Neuronal stem cell (in vitro differentiated cells): ENCODE measurements at regions not wholly inside any gene's neighbourhood (a gene's known extent, or its start where the extent isn't known, plus 50 kb on each side); places are given as distances from the start of the nearest gene placed in this dataset.

ENCODE experiments used
- DNase-seq: peaks from one replicate; pipeline ENCODE4 v3.0.0-alpha.2; 2013; ENCODE audit warnings: low spot score
- H2AFZ ChIP-seq: one replicate; pipeline ENCODE4 v1.6.1; 2013; ENCODE audit warnings: mild to moderate bottlenecking, low read length, inconsistent platforms
- H2AK5ac ChIP-seq: 2 replicates; pipeline ENCODE4 v1.6.1; 2013; ENCODE audit warnings: low read depth, mild to moderate bottlenecking, inconsistent platforms, low read length, moderate library complexity, mixed read lengths
- H2BK120ac ChIP-seq: 2 replicates; pipeline ENCODE4 v1.6.1; 2013; ENCODE audit warnings: low read depth, mild to moderate bottlenecking, inconsistent platforms, low read length, moderate library complexity, mixed read lengths
- H2BK12ac ChIP-seq: one replicate; pipeline ENCODE4 v1.6.1; 2013; ENCODE audit warnings: low read length, inconsistent platforms
- H2BK15ac ChIP-seq: 2 replicates; pipeline ENCODE4 v1.6.1; 2013; ENCODE audit warnings: mild to moderate bottlenecking, low read length, inconsistent platforms, mixed read lengths
- H2BK5ac ChIP-seq: one replicate; pipeline ENCODE4 v1.6.1; 2013; ENCODE audit warnings: inconsistent platforms, mild to moderate bottlenecking, low read length, moderate library complexity
- H3K14ac ChIP-seq: one replicate; pipeline ENCODE4 v1.6.1; 2013; ENCODE audit warnings: low read length, inconsistent platforms
- H3K18ac ChIP-seq: 2 replicates; pipeline ENCODE4 v1.6.1; 2013; ENCODE audit warnings: low read length, inconsistent platforms
- H3K23ac ChIP-seq: 2 replicates; pipeline ENCODE4 v1.6.1; 2013; ENCODE audit warnings: low read depth, mild to moderate bottlenecking, mixed read lengths, low read length, inconsistent platforms; ENCODE audit not compliant: poor library complexity
- H3K27ac ChIP-seq: replicated peaks from 3 replicates; pipeline ENCODE4 v1.5.1; 2013; ENCODE audit warnings: low read length, inconsistent platforms
- H3K27me3 ChIP-seq, 3 experiments: 2 replicates each; pipeline ENCODE4 v1.6.1; 2013; ENCODE audit warnings: low read length in 3 of 3, mild to moderate bottlenecking in 2 of 3, inconsistent platforms in 1 of 3, low read depth in 1 of 3, mixed read lengths in 1 of 3, moderate library complexity in 1 of 3; ENCODE audit not compliant: control insufficient read depth in 3 of 3, insufficient read depth in 3 of 3
- H3K36me3 ChIP-seq, 2 donors: replicated peaks in 1 of 2; 2 replicates each; pipeline ENCODE4 v1.6.1; 2013; ENCODE audit warnings: low read length in 2 of 2; ENCODE audit not compliant: control insufficient read depth in 2 of 2, insufficient read depth in 2 of 2
- H3K4ac ChIP-seq: 2 replicates; pipeline ENCODE4 v1.6.1; 2013; ENCODE audit warnings: inconsistent platforms, mild to moderate bottlenecking, low read length, moderate library complexity
- H3K4me1 ChIP-seq, 2 donors: 1 replicate in 1 of 2; 2 replicates in 1 of 2; pipeline ENCODE4 v1.6.1; 2013; ENCODE audit warnings: low read length in 2 of 2, low read depth in 1 of 2; ENCODE audit not compliant: control insufficient read depth in 2 of 2, insufficient read depth in 1 of 2
- H3K4me2 ChIP-seq: one replicate; pipeline ENCODE4 v1.6.1; 2013; ENCODE audit warnings: mild to moderate bottlenecking, low read length, inconsistent platforms; ENCODE audit not compliant: insufficient read depth, poor library complexity, severe bottlenecking
- H3K4me3 ChIP-seq, 2 donors: 2 replicates each; pipeline ENCODE4 v1.5.1; 2013; ENCODE audit warnings: low read length in 2 of 2, mild to moderate bottlenecking in 2 of 2, inconsistent platforms in 1 of 2, moderate library complexity in 1 of 2
- H3K79me1 ChIP-seq: one replicate; pipeline ENCODE4 v1.6.1; 2013; ENCODE audit warnings: low read depth, mild to moderate bottlenecking, inconsistent platforms, low read length, moderate library complexity
- H3K9ac ChIP-seq: one replicate; pipeline ENCODE4 v1.6.1; 2013; ENCODE audit warnings: mild to moderate bottlenecking, low read depth, low read length, inconsistent platforms; ENCODE audit not compliant: poor library complexity
- H3K9me3 ChIP-seq, 2 donors: replicated peaks in 1 of 2; 2 replicates each; pipeline versions ENCODE3 to v1.6.1; 2013; ENCODE audit warnings: low read length in 2 of 2, mild to moderate bottlenecking in 2 of 2, inconsistent platforms in 1 of 2, low read depth in 1 of 2, mixed read lengths in 1 of 2, moderate library complexity in 1 of 2; ENCODE audit not compliant: control insufficient read depth in 2 of 2, insufficient read depth in 1 of 2
- H4K8ac ChIP-seq: one replicate; pipeline ENCODE4 v1.6.1; 2013; ENCODE audit warnings: low read depth, mild to moderate bottlenecking, inconsistent platforms, low read length, moderate library complexity
- H4K91ac ChIP-seq: one replicate; pipeline ENCODE4 v1.6.1; 2013; ENCODE audit warnings: low read length, low read depth, mild to moderate bottlenecking, inconsistent platforms; ENCODE audit not compliant: poor library complexity
- WGBS, 2 donors: extraction: QIAGEN DNeasy Blood & Tissue Kit; methylation state at CpG; one replicate each; pipeline ENCODE4 v1.1.7; 2013; ENCODE audit warnings: missing lambda C conversion rate in 2 of 2, mixed read lengths in 1 of 2; ENCODE audit not compliant: insufficient read length in 2 of 2, insufficient replicate concordance in 1 of 2; ENCODE audit errors: extremely low coverage in 2 of 2; 5-methylcytosine and 5-hydroxymethylcytosine counted together

GRCh38 chr7:142542105-142542504 is 207.2 kb upstream of the PRSS1 start:
- WGBS, 2 donors: no CpG with 5 or more reads among the region's 1 CpG
- no peaks in the 10 kb centered on the region for H3K9me3 ChIP-seq
- H3K4ac ChIP-seq: no peak overlapping the region
- no peak overlapping the region for H3K14ac ChIP-seq
- no peak overlapping the region for H4K8ac ChIP-seq
- no peak overlapping the region for H2BK5ac ChIP-seq
- no peak overlapping the region for H4K91ac ChIP-seq
- H3K4me3 ChIP-seq: no peak overlapping the region
- H3K23ac ChIP-seq: no peak overlapping the region
- H2BK120ac ChIP-seq: no peak overlapping the region
- no peak overlapping the region for H3K4me2 ChIP-seq
- no peak overlapping the region for H3K9ac ChIP-seq
- H2AFZ ChIP-seq: no peak overlapping the region
- H3K79me1 ChIP-seq: no peaks in the 10 kb centered on the region
- no peaks in the 10 kb centered on the region for H3K27me3 ChIP-seq
- no peaks in the 10 kb centered on the region for H3K36me3 ChIP-seq
- no peak overlapping the region for H2AK5ac ChIP-seq
- DNase-seq: no peak
- no peak overlapping the region for H2BK15ac ChIP-seq
- no peak overlapping the region for H2BK12ac ChIP-seq
- H3K27ac ChIP-seq: no peak overlapping the region
- H3K4me1 ChIP-seq: no peaks in the 10 kb centered on the region
- H3K18ac ChIP-seq: no peak overlapping the region

- Histone ChIP-seq H3K27me3 (no peaks in the 10 kb centered on the region), H4K8ac (no peak overlapping the region), H3K14ac (no peak overlapping the region), H3K9ac (no peak overlapping the region), H3K27ac (no peak overlapping the region), H3K4me2 (no peak overlapping the region), H4K91ac (no peak overlapping the region), H2BK12ac (no peak overlapping the region), H2BK120ac (no peak overlapping the region), H3K9me3 (no peaks in the 10 kb centered on the region), H3K4me3 (no peak overlapping the region), H3K23ac (no peak overlapping the region), H2AFZ (no peak overlapping the region), H3K36me3 (no peaks in the 10 kb centered on the region), H3K4ac (no peak overlapping the region), H3K79me1 (no peaks in the 10 kb centered on the region), H2BK5ac (no peak overlapping the region), H3K4me1 (no peaks in the 10 kb centered on the region), H2AK5ac (no peak overlapping the region), H3K18ac (no peak overlapping the region), H2BK15ac (no peak overlapping the region)
- no peak for DNase-seq
- no CpG with 5 or more reads among the region's 2 CpGs for WGBS, 2 donors
Measured at GRCh38 chr7:142540371-142540770, 208.9 kb upstream of the PRSS1 start.

- Histone ChIP-seq H3K36me3 (no peaks in the 10 kb centered on the region), H3K27ac (no peak overlapping the region), H2AFZ (no peak overlapping the region), H3K4me2 (no peak overlapping the region), H2BK12ac (no peak overlapping the region), H4K91ac (no peak overlapping the region), H3K18ac (no peak overlapping the region), H3K23ac (no peak overlapping the region), H3K79me1 (no peaks in the 10 kb centered on the region), H3K14ac (no peak overlapping the region), H3K4ac (no peak overlapping the region), H3K9ac (no peak overlapping the region), H3K27me3 (no peaks in the 10 kb centered on the region), H2BK120ac (no peak overlapping the region), H3K9me3 (no peaks in the 10 kb centered on the region), H4K8ac (no peak overlapping the region), H2BK15ac (no peak overlapping the region), H2BK5ac (no peak overlapping the region), H2AK5ac (no peak overlapping the region), H3K4me3 (no peak overlapping the region), H3K4me1 (no peaks in the 10 kb centered on the region)
- DNase-seq: no peak
- no CpG with 5 or more reads among the region's 1 CpG for WGBS, 2 donors
Measured at GRCh38 chr7:142539901-142540300, 209.4 kb upstream of the PRSS1 start.

GRCh38 chr7:142537760-142538159 is 211.5 kb upstream of the PRSS1 start:
- Histone ChIP-seq H3K27me3 (no peaks in the 10 kb centered on the region), H3K4ac (no peak overlapping the region), H3K79me1 (no peaks in the 10 kb centered on the region), H3K4me2 (no peak overlapping the region), H3K27ac (no peak overlapping the region), H2AFZ (no peak overlapping the region), H3K4me3 (no peak overlapping the region), H3K9ac (no peak overlapping the region), H2BK120ac (no peak overlapping the region), H3K4me1 (no peaks in the 10 kb centered on the region), H3K36me3 (no peaks in the 10 kb centered on the region), H2AK5ac (no peak overlapping the region), H2BK15ac (no peak overlapping the region), H3K9me3 (no peaks in the 10 kb centered on the region), H3K18ac (no peak overlapping the region), H4K8ac (no peak overlapping the region), H3K23ac (no peak overlapping the region), H2BK12ac (no peak overlapping the region), H4K91ac (no peak overlapping the region), H2BK5ac (no peak overlapping the region), H3K14ac (no peak overlapping the region)
- DNase-seq: no peak
- no CpG with 5 or more reads among the region's 1 CpG for WGBS, 2 donors
